Sigmoid colon (tissue), 6 donors: ENCODE measurements at regions not wholly inside any gene's neighbourhood (a gene's known extent, or its start where the extent isn't known, plus 50 kb on each side); places are given as distances from the start of the nearest gene placed in this dataset.

ENCODE experiments used
- DNase-seq: peaks from one replicate; pipeline ENCODE4 v3.0.0-alpha.2; 2019
- H3K27ac ChIP-seq, 4 donors: fragments of 200-600 bp; sonication (generic); one replicate each; pipeline ENCODE4 v1.5.1; 2016 to 2019; ENCODE audit warnings: mild to moderate bottlenecking in 1 of 4
- H3K27me3 ChIP-seq, 3 donors: fragments of 200-600 bp; sonication (generic); one replicate each; pipeline ENCODE4 v1.5.1; 2019; ENCODE audit warnings: mild to moderate bottlenecking in 1 of 3
- H3K36me3 ChIP-seq, 4 donors: fragments of 200-600 bp; sonication (generic); one replicate each; pipeline ENCODE4 v1.5.1; 2016 to 2019
- H3K4me1 ChIP-seq, 4 donors: fragments of 200-600 bp; sonication (generic); one replicate each; pipeline ENCODE4 v1.5.1; 2017 to 2019
- H3K4me3 ChIP-seq, 4 donors: fragments of 200-600 bp; sonication (generic); one replicate each; pipeline ENCODE4 v1.5.1; 2017 to 2019; ENCODE audit warnings: mild to moderate bottlenecking in 2 of 4, moderate library complexity in 1 of 4
- H3K9me3 ChIP-seq, 4 donors: fragments of 200-600 bp in 3 of 4; sonication (generic) in 3 of 4; one replicate each; pipeline versions ENCODE4 v1.5.1 to v1.6.1; 2013 to 2019
- CTCF ChIP-seq, 4 experiments: fragments of 450-650 bp in 3 of 4; fragments of 200-600 bp in 1 of 4; IDR thresholded peaks; one replicate each; pipeline ENCODE4 v1.5.1; 2016 to 2019; ENCODE audit warnings: antibody characterized with exemption in 4 of 4, mild to moderate bottlenecking in 3 of 4, moderate library complexity in 2 of 4
- EP300 ChIP-seq, 4 donors: sonication (generic); formaldehyde crosslinking; IDR thresholded peaks; one replicate each; pipeline ENCODE4 v1.6.1; 2017; ENCODE audit warnings: antibody characterized with exemption in 4 of 4
- POLR2A ChIP-seq, 2 donors: fragments of 450-650 bp; IDR thresholded peaks; one replicate each; pipeline ENCODE4 v1.6.1; 2016; ENCODE audit warnings: antibody characterized with exemption in 2 of 2, mild to moderate bottlenecking in 2 of 2, moderate library complexity in 2 of 2
- POLR2AphosphoS5 ChIP-seq, 4 donors: sonication (generic); formaldehyde crosslinking; IDR thresholded peaks; one replicate each; pipeline ENCODE4 v1.6.1; 2017; ENCODE audit warnings: antibody characterized with exemption in 4 of 4
- WGBS, 2 donors: extraction: QIAGEN DNeasy Blood & Tissue Kit; methylation state at CpG; one replicate each; pipeline ENCODE4 v1.1.7; 2013; 5-methylcytosine and 5-hydroxymethylcytosine counted together
- intact Hi-C: fragments of 100-400 bp; cut with DNase I; formaldehyde crosslinking; loops from one replicate; pipeline ENCODE4 v1.15.1; 2023
- donor health status: healthy with polysubstance abuse.
- donor health status: healthy.

GRCh38 chr2:66032226-66032775 lies 402.6 kb upstream of the MEIS1 start:
- Histone ChIP-seq H3K9me3 (no peaks in the 10 kb centered on the region), H3K27me3 (no peaks in the 10 kb centered on the region), H3K36me3 (no peaks in the 10 kb centered on the region), H3K27ac (no peak overlapping the region), H3K4me3 (no peak overlapping the region), H3K4me1 (no peaks in the 10 kb centered on the region)
- TF ChIP-seq POLR2AphosphoS5 (IDR thresholded peaks at IDR 0.05): no peak
- no peak for TF ChIP-seq EP300 (IDR thresholded peaks at IDR 0.05)
- TF ChIP-seq POLR2A (IDR thresholded peaks at IDR 0.05): no peak
- TF ChIP-seq CTCF (IDR thresholded peaks at IDR 0.05): no peak
- intact Hi-C loops: no loop called here
- DNase-seq: no peak
- WGBS, 2 donors: 84% methylated on average over 1 of the region's 1 CpG

GRCh38 chr2:66031236-66031635 lies 403.7 kb upstream of the MEIS1 start:
- intact Hi-C loops: no loop called here
- DNase-seq: no peak
- TF ChIP-seq POLR2A (IDR thresholded peaks at IDR 0.05) (no peak), CTCF (IDR thresholded peaks at IDR 0.05) (no peak), EP300 (IDR thresholded peaks at IDR 0.05) (no peak), POLR2AphosphoS5 (IDR thresholded peaks at IDR 0.05) (no peak)
- no peak overlapping the region for H3K27ac ChIP-seq
- no peak overlapping the region for H3K4me3 ChIP-seq
- H3K36me3 ChIP-seq: no peaks in the 10 kb centered on the region
- 77 to 87% methylated on average over 4 of the region's 4 CpGs for WGBS, 2 donors
- no peaks in the 10 kb centered on the region for H3K27me3 ChIP-seq
- H3K4me1 ChIP-seq: no peaks in the 10 kb centered on the region
- no peaks in the 10 kb centered on the region for H3K9me3 ChIP-seq

GRCh38 chr2:66030553-66030952 lies 404.4 kb upstream of the MEIS1 start:
- intact Hi-C loops: no loop called here
- WGBS, 2 donors: 48 to 78% methylated on average over 1 of the region's 1 CpG

GRCh38 chr2:66024391-66024790 lies 410.5 kb upstream of the MEIS1 start:
- 12 to 53% methylated on average over 6 of the region's 6 CpGs for WGBS, 2 donors
- no peak overlapping the region for H3K4me3 ChIP-seq

More at GRCh38 chr2:66030553-66030952, 404.4 kb upstream of the MEIS1 start:
- no peaks in the 10 kb centered on the region for H3K27me3 ChIP-seq
- H3K36me3 ChIP-seq: no peaks in the 10 kb centered on the region
- no peak overlapping the region for H3K27ac ChIP-seq
- no peak for DNase-seq
- H3K4me1 ChIP-seq: no peaks in the 10 kb centered on the region
- H3K4me3 ChIP-seq: no peak overlapping the region
- TF ChIP-seq EP300 (IDR thresholded peaks at IDR 0.05): no peak
- no peak for TF ChIP-seq POLR2AphosphoS5 (IDR thresholded peaks at IDR 0.05)
- no peak for TF ChIP-seq POLR2A (IDR thresholded peaks at IDR 0.05)
- no peak for TF ChIP-seq CTCF (IDR thresholded peaks at IDR 0.05)
- no peaks in the 10 kb centered on the region for H3K9me3 ChIP-seq

More at GRCh38 chr2:66024391-66024790, 410.5 kb upstream of the MEIS1 start:
- no peak overlapping the region for H3K27ac ChIP-seq
- no peaks in the 10 kb centered on the region for H3K4me1 ChIP-seq
- H3K36me3 ChIP-seq: no peaks in the 10 kb centered on the region
- no peak for DNase-seq
- no peaks in the 10 kb centered on the region for H3K27me3 ChIP-seq
- intact Hi-C loops: no loop called here
- H3K9me3 ChIP-seq: no peaks in the 10 kb centered on the region
- TF ChIP-seq EP300 (IDR thresholded peaks at IDR 0.05) (no peak), POLR2A (IDR thresholded peaks at IDR 0.05) (no peak), CTCF (IDR thresholded peaks at IDR 0.05) (no peak), POLR2AphosphoS5 (IDR thresholded peaks at IDR 0.05) (no peak)
